Activated naive CD4-positive, alpha-beta T cell treated with anti-CD3 and anti-CD28 coated beads, Interleukin-2, amount 50 U/mL, for 16 hours (primary cell): ENCODE measurements at regions not wholly inside any gene's neighbourhood (a gene's known extent, or its start where the extent isn't known, plus 50 kb on each side); places are given as distances from the start of the nearest gene placed in this dataset.

Experiments used
- DNase-seq: peaks from one replicate; pipeline ENCODE4 v3.0.0-alpha.2; 2020

DNA sequence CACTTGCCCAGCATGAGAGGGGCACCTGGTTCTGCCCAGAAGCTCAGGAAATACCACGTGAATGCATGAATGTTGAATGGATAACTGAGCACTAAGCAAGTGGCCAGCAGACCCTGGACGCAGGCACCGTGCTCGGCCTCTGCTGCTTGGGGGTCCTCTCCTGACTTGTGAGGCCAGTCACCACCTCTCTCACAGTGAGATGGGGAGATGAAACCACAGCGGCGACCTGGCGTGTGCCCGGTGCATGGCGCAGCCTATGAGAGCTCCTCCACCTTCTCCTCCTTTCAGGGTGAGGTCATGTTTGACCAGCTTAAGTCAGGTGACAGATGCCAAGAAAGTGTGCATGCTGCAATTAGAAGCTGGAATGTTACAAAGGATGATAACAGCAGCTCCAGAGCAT lies 75.5 kb downstream of the HMX1 start:
- no peak for DNase-seq

DNA sequence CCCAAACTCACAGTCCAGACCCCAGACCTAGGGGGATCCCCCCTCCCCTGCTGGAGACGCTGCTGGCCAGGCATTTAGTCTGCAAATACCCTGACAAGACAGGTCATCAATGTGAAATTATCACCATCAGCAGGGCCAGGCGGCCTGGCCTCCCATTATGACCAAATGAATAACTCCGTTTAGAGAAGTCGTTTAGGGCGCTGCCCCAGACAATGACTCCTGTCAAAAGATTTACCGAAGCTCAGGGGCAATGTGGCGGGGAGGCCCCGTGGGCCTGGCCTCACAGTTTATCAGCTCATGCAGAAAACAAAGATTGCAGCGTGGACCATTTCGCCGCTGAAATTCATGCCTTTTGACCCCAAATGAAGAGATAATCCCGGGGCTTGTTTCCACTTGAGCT lies 76.5 kb downstream of the HMX1 start:
- no peak for DNase-seq

DNA sequence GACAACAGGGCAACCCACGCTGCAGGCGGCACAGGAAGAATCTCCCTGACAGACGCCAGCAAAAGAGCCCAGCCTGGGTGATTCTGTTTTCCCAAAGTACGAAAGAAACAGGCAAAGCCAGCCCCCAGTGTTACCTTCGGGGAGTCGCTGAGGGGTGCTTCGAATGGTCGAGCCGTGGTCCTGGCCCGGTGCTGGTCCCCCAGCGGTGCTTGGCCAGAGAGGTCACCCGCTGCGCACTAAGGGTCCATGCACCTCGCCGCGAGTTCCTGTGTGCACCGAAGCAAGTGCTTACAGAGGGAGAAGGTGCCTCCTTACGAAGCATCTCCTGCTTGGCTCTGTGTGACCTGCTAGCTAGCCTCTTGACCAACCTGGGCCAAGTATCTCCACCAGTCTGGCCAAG lies 77.1 kb downstream of the HMX1 start:
- DNase-seq = no peak

DNA sequence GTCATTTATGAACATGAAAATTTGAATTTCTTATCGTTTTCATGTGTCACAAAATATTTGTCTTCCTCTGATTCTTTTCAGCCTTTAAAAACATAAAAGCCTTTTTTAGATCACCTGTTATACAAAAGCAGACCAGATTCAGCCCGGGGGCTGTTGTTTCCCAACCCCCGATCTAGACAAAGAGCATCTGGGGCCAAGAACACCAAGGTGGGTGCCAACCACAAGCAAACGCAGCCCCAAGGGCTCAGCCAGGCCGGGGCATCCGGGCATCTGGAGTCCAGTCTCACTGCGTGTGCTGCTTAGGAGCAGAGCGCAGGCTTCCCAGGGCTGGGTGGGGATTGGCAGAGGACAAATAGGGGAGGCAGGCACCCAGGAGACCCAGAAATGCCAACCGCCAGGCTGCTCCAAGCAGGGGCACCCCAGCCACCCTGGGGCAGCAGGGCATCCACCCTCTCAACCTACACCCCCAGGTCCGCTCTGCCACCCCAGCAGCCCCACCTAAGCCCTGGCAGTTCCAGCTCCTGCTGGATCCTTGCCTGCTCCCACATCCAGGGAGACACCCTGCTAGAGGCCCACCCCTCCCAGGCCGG lies 78.0 kb downstream of the HMX1 start:
- no peak for DNase-seq

DNA sequence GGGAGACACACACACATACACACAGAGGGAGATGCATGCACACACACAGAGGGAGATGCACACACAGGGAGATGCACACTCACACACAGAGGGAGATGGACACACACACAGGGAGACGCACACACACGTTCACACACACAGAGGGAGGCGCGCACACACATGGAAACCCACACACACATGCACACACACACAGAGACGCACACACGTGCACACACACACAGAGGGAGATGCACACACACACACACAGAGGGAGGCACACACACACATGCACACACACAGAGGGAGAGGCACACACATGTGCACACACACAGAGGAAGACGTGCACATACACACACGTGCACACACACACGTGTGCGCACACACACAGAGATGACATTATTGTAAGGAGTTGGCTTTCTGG lies 79.1 kb downstream of the HMX1 start:
- DNase-seq = no peak

DNA sequence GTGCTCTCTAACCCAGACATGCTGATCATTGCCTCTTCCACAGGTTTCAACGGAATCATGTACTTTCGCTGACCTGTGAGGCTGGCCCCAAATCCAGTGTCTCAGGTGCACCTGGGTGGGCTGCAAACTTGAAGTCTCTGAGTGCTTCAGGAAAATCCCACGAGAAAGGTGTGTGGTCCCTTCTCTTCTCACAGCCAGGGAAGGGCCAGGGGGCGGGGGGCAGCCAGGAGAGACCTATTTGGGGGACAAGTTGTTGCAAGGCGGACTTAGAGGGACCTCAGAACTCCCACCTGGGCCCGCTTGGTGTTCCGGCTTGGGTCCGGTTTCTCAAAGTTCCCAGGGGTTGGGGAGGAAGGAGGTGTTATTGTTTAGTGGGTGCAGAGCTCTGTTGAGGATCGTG lies 80.0 kb downstream of the HMX1 start:
- no peak for DNase-seq

DNA sequence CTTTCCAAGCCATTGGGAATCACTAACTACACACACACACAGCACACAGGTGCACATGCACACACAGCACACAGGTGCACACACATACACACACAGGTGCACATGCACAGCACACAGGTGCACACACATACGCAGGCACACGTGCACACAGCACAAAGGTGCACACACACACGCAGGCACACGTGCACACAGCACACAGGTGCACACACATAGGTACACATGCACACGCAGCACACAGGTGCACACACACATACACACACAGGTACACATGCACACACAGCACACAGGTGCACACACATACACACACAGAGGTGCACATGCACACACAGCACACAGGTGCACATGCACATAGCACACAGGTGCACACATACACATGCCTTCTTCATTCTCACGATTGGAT lies 80.9 kb downstream of the HMX1 start:
- no peak for DNase-seq

DNA sequence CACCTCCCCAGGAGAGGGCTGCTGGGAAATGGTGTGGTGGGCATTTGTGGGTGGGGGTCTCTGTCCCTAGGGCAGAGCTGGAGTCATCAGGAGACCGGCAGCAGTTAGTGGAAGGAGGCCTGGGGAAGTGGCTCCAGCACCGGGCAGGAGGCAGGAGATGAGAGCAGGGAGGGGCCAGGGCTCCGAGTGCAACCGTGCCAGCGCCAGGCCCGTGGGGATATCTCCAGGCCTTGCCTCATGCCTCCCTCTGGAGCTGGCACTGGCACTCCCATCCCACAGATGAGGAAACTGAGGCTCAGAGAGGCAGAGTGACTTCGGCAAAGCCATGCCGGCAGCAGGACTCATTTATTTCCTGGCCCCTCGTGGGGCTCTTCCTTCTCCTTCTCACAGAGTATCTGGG lies 83.5 kb downstream of the HMX1 start:
- no peak for DNase-seq

DNA sequence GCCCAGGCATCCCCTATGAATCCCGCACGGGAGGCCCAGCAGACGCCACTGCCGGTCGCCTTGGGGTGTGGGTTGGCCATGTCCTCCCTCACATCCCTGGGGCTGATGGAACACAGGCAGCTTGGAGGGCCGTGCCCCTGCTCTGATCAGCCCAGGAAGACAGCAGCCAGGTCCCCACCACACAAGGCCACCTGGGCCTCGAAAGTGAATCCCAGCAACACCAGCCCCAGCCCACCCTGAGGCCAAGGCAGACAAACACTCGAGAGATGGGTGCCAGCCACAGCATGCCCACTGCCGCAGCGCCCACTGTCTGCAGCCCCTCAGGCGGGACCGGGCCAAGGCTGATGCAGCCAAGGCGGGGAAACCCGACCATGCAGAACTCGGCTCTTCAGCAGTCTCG lies 85.5 kb downstream of the HMX1 start:
- no peak for DNase-seq

DNA sequence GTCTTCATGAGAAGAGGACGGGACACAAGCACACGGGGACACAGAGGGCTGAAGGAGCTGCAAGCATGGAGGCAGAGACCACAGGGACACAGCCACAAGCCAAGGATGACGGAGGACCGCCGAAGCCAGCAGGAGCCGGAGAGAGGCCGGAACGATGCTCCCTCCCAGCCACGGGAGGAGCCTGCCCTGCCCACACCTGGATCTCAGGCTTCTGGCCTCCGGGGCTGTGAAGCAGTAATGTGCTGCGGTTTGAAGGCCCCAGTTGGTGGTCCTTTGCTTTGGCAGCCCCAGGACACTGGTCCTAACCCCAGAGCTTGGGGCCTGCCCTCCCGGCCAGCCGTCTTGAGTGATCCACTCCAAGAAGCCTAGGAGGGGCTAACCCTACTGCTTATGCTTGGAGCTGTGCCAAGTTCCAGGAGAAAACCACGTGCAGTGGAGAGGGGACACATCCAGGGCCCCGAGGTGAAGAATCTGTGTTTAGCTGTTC lies 85.9 kb downstream of the HMX1 start:
- DNase-seq = no peak

DNA sequence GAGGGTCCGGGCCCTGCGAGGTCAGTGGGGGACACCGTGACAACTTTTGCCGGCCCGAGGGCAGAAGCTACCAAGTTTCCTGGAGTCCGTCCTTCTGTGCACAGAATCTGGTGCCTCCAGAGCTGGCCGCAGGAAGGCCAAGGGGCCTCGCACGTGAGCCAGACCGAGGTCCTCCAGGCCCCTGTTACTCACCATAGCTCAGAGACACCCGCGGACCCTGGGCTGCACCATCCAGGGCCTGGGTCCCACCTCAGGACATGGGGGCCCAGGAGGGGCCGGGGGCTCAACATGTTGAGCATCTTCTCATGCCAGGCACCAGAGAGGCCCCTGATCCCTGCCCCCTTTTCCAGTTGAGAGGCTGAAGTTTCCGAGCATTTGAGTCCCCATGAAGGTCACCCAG lies 87.9 kb downstream of the HMX1 start:
- DNase-seq = no peak

DNA sequence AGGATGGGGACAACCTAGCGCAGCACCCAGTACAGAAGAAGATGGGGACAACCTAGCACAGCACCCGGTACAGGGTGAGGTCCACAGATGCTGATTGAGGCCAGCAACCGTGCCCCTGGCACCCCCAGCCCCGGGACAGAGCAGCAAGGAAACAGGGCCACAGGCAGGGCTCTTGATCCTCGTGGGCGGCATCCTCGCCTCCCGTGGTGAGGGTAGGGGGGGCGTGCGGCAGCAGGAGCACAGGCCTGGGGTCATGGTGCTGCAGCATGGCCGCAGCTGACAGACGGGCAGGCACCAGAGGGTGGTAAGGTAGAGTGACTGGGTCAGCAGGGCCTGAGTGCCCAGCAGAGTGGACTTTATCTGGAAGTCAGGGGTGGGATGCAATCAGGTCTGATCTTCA lies 89.5 kb downstream of the HMX1 start:
- no peak for DNase-seq

DNA sequence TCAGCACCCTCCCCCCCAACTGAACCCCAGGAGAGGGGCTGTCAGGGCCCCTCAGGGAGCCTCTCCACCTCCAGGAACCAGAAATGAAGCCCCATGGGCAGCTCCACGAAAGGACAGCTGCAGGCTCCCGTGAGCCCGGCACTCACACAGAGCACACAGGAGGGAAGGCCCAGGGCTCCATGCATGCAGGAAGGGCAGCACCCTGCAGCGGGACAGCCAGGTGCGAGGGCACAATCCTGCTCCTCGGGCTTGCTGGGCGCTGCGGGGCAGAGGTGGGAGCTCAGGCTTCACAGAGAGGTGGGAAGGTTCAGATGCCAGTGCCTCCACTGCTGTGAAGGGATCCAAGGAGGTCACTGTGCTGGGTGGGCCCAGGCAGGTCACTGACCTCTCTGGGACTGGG lies 90.0 kb downstream of the HMX1 start:
- no peak for DNase-seq

DNA sequence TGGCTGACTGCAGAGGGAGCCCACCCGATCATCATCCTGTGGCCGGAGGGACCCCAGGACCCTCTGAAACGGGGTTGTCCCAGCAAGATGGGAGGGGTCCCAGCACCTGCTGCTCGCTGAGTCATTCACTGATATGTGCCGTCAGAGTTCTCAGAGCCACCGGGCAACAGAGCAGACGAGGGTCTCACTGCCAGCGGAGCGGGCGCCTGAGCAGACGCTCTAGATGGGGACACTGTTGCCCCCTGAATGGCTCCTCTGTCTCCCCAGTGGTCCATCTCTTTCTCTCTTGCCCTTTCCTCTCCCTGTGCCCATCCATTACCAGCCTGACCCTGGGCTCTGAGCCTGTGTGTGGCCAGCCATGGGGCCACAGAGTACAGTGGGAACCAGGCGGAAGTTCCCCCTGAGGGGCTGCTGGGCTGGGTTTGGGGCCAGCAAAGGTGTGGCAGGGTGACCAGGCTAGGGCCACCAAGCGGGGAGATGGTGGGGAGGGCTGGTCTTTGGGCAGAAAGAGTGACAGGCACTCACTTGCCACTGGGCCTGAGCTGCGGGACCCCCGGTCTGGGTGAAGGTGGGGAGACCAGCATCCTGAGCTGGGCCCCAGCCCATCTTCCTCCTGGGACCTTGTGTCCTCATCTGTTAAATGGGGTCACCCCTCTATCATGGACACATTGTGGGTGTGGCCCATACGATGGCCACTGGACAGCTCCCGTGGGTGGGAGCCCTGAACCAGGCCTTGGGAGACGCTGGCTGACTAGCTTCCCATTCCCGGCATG lies 90.9 kb downstream of the HMX1 start:
- no peak for DNase-seq

DNA sequence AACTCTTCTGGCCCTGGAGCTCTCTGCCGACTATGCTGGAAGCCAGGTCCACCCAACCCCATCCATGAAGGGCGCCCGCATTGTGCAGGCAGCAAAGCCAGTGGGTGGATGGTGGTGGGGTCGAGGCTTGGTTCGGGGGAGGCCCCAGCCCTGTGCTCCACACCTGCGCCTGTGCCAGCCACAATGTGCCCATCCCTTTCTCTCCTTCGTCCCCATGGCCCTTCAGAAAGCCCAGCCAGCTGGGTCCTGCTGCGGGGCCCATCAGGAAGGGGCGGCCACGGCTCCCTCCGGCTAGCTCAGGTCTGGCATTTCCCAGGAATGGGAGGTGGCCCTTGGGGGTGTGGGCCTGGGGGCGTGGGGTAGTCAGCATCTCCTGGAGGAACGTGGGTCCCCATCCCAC lies 91.6 kb downstream of the HMX1 start:
- no peak for DNase-seq

DNA sequence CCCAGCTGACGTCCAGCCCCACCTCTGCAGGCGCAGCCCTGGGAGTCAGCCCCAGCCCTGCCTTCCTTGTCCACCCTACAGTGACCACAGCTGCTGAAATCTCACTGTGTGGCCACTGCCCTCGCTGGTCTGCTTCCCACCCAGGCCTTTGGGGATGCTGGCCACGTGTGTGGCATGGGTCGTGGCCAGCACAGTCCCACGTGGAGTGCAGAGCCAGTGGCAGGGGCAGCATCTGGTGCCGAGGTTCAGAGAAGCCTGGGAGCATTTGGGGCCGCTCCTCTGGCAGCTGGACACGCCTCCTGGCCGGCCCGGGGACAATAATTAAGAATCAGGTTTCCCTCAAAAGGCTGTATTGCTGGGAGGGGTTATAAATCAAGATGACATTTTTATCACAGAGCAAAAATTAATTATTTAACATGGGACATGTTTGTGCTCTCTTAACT lies 92.1 kb downstream of the HMX1 start:
- DNase-seq = no peak

DNA sequence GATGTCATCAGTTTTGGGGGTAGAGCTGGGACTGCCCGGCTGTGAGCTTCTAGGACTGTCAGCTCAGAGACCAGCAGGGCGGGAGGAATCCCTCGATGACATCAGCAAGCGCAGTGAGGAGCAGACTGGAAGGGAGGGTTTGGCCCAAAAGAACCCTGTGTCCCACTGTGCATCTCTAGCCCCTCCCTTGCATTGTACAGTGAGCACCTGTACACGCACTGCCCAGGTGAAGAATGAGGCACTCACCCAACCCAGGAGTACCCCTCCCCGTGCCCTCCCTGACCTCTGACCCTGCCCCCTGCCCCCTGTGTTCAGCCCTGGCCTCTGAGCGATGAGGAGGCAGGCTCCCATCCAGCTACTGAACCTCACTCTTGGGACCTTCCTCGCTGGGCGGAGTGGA lies 92.9 kb downstream of the HMX1 start:
- DNase-seq = no peak

DNA sequence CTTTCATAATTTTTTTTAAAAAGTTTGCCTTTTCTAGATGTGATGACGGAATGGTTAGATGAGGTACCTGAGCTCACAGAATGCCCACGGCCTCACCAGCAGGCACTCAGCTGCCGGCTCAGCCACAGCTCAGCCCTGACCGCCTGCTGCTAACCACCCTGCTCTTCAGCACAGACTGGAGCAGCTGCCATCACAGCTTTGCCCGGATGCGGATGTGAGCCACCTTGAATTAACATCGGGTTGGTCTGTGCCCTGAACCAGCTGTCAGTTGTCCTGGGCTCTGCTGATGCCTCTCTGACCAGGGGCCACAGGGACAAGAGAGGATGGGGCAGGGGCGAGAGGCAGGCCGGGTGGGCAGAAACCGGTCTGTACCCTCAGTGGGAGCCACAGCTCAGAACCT lies 93.3 kb downstream of the HMX1 start:
- no peak for DNase-seq

DNA sequence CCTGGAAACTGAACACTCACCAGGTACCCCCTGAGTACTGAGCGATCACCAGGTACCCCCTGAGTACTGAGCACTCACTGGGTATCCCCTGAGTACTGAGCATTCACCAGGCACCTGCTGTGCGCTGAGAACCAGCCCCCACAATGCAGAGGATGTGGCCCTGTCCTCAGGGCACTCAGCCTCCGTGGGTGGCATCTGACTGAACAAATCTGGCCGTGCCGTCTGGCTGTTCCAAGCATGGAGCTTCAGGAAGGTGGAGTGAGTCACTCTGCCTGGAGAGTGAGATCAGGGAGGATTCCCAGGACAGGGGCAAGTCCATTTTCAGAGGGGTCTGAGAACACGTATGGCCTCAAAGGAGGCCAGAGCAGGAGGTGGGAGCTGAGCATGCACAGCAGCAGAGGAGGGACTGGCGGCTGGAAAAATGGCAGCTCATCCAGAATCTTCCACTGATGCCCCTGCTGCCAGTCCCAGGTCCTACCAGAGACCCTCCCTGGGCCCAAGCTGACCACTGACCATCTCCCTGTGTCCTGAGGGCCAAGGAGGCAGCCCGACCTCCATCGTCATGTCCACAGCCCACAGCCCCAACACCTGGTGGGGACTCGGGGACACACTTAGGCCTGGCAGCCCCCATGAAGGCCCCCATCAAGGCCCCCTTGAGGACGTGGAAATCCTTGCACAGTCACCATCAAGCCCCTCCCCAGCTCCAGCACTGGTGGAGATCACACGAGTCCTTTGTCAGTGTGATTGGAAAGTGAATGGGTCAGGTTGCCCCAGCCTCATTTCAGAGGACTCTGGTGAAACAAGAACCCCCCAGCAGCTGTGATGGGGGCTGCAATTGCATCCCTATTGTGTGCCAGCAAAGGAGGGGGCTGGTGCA lies 94.1 kb downstream of the HMX1 start:
- DNase-seq = no peak

DNA sequence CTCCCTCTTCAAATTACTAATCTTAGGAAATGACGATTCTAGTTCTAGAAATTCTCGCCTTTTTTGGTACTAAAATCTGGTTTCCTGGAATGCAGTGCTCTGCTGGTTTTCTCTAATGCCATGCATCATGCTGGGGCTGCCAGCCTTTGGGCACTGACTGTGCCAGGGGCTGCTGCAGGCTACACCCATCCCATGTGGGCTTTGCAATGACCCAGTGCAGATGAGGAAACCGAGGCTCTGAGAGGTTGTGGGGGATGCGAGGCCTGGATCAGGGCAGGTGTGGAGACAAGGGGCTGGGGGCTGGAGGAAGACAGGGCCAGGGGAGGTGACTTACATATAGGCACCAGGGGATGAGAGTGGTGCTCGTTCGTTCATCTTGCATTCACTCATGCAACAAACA lies 95.3 kb downstream of the HMX1 start:
- no peak for DNase-seq

DNA sequence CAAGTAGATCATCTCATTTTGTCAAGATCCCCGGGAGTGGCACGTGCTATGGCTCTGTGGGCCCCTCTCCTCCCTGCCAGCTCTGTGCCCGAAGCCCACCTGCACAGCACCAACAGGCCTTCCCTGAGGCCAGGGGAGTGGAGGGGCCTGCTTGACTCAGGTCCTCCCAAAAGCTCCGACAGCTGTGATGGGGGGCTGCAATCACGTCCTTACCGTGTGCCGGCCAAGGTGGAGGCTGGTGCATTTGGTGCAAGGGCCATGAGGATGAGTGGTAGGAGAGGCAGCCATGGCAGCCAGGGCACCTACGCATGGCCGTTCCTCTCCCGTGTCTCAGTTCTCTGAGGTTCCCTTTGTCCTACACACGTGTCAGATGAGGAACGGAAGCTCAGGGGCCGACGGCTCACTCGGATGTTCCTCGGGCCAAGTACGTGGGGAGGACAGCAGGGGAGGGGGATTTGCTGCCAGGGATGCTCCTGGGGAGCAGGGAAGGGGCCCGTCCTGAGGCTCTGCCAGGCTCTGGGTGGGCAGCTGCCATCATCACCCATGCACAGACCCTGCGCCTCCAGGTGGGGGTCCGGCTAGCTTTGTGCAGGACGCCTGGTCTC lies 95.8 kb downstream of the HMX1 start:
- peak; percentile 6 for DNase-seq

DNA sequence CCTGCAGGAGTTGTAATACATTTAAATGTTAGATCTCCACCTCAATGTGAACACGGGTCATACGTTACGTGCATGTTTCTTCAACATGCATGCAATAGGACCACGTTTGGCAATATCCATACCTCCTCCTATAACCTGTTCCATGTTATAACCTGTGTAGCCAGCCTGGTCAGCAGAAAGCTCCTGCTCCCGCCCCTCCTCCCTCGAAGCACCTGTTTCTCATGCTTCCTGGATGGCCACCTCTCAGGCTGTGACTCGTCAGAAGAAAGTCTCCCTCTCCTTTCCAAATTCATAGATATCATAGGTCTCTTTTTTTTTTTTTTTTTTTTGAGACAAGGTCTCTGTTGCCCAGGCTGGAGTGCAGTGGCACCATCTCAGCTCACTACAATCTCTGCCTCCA lies 96.5 kb downstream of the HMX1 start:
- no peak for DNase-seq

DNA sequence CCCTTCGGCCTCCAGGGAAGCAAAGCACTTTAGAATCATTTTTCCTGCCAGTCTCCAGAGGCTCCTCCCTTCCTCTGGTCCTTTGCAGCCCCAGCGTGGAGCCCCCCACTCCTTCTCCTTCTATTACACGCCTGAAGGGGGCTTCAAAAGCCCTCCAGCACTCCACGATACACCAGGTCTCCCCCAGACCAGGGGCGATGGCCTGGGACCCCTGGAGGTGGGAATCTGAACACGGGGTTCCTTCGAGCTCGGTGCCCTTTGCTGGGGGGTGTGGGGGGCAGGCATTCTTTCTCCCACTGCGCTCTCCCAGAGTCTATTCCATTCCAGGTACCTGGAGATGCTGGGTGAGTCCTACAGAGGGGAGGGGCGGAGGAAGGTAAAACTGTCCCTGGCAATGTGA lies 97.6 kb downstream of the HMX1 start:
- no peak for DNase-seq
